ENCODE measurements at regions not wholly inside any gene's neighbourhood (a gene's known extent, or its start where the extent isn't known, plus 50 kb on each side); places are given as distances from the start of the nearest gene placed in this dataset.
A peak's percentile ranks its signal among the peaks of the same experiment; 100 is the strongest.

DNA sequence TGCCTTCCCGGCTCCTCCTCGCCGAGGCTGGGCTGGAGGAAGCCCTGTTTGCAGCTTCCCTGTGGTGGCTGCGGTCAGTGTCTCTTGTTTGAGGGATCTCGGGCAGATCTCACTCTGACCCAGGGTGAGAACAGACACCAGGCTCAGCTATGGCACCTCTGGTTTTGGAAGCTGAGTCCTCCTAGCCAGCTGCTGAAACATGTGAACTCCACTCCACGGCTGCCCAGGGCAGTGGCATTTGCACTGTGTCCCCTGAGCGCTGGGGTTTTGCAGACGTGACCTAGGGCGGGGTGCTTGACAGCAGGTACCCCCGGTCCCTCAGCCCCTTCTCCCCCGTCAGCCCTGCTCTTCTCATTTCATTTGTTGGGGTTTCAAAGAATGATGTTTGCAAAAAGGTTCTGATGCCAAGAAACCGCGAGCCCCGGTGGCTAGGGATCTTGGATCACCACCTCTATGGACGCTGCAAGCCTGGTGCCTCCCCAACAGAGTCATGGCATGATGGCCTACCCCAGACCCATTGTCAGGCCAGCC is 55.0 kb upstream of the DACT2 start:
- no peaks in the 10 kb centered on the region for H3K27me3 ChIP-seq
- no peaks in the 10 kb centered on the region for H3K4me1 ChIP-seq (replicated peaks in 1 of 2)
- H3K27ac ChIP-seq, result no peak overlapping the region
- intact Hi-C loops (cut with DNase I), result loop anchor here in 1 of 2 donors (5.0 kb wide), 1 partner anchor 508 kb away; no protein-coding TSS in a partner anchor
- DNase-seq, result no peak
- no peaks in the 10 kb centered on the region for H3K36me3 ChIP-seq (replicated peaks in 1 of 2)
- TF ChIP-seq, protein P1, sequence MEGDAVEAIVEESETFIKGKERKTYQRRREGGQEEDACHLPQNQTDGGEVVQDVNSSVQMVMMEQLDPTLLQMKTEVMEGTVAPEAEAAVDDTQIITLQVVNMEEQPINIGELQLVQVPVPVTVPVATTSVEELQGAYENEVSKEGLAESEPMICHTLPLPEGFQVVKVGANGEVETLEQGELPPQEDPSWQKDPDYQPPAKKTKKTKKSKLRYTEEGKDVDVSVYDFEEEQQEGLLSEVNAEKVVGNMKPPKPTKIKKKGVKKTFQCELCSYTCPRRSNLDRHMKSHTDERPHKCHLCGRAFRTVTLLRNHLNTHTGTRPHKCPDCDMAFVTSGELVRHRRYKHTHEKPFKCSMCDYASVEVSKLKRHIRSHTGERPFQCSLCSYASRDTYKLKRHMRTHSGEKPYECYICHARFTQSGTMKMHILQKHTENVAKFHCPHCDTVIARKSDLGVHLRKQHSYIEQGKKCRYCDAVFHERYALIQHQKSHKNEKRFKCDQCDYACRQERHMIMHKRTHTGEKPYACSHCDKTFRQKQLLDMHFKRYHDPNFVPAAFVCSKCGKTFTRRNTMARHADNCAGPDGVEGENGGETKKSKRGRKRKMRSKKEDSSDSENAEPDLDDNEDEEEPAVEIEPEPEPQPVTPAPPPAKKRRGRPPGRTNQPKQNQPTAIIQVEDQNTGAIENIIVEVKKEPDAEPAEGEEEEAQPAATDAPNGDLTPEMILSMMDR (IDR thresholded peaks at IDR 0.05), result no peak
- no peak for TF ChIP-seq POLR2A (IDR thresholded peaks at IDR 0.05)
- no peak overlapping the region for H3K4me3 ChIP-seq
- WGBS, 4 donors, result 85 to 100% (median 90%) methylated on average over 4 to 15 of the region's 15 CpGs
- H3K9me3 ChIP-seq (replicated peaks in 1 of 3), result no peaks in the 10 kb centered on the region

GRCh38 chr6:168376120-168376519 is 56.5 kb upstream of the DACT2 start:
- intact Hi-C loops (cut with DNase I), result no loop called here
- H3K4me1 ChIP-seq (replicated peaks in 1 of 2), result no peaks in the 10 kb centered on the region
- H3K27me3 ChIP-seq, result no peaks in the 10 kb centered on the region
- H3K36me3 ChIP-seq (replicated peaks in 1 of 2), result no peaks in the 10 kb centered on the region
- TF ChIP-seq POLR2A (IDR thresholded peaks at IDR 0.05), result no peak
- TF ChIP-seq, protein P1 (IDR thresholded peaks at IDR 0.05), result no peak
- H3K4me3 ChIP-seq, result no peak overlapping the region
- no peak for DNase-seq
- H3K27ac ChIP-seq, result no peak overlapping the region
- no peaks in the 10 kb centered on the region for H3K9me3 ChIP-seq (replicated peaks in 1 of 3)
- 89 to 92% (median 90%) methylated on average over 9 of the region's 9 CpGs for WGBS, 4 donors

DNA sequence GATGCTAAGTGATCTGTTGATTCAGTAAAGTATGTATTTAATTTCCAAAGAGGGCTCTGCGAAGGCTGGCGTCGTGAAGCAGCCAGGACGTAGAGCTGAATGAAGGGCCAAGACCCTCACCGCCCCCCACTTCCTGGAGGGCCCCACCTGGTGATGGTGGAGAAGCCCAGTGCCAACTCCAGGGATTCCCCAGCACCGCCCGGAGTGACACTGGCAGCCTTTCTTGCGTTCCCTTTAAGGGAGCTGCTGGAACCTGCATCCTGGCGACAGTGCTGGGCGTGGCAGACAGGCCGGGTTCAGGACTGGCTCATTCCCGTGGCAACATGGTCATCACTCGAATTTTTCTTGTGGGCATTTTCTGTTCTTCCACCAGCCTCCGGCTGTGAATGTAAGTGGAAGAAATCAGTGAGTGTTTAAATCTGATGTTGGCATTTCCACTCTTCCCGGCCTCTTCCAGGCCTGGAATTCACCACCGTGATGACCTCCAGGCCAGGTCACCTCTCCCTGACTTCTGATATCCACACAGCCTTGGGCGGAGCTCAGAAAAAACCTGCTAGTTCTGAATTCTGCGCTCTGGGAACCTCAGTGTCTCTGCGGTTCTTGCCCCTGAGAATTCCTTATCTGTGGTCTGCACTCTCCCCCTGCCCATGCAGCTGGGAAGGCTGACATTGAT is 57.4 kb upstream of the DACT2 start:
- intact Hi-C loops (cut with DNase I), result no loop called here
- Histone ChIP-seq H3K36me3 (replicated peaks in 1 of 2) (no peaks in the 10 kb centered on the region), H3K4me1 (replicated peaks in 1 of 2) (no peaks in the 10 kb centered on the region), H3K9me3 (replicated peaks in 1 of 3) (no peaks in the 10 kb centered on the region), H3K27me3 (no peaks in the 10 kb centered on the region), H3K4me3 (no peak overlapping the region), H3K27ac (peak overlapping the region in 1 of 5 donors; percentile 30)
- TF ChIP-seq, protein P1 (IDR thresholded peaks at IDR 0.05), result no peak
- no peak for TF ChIP-seq POLR2A (IDR thresholded peaks at IDR 0.05)
- WGBS, 4 donors, result 54 to 71% (median 64%) methylated on average over 19 of the region's 19 CpGs
- DNase-seq, result no peak

DNA sequence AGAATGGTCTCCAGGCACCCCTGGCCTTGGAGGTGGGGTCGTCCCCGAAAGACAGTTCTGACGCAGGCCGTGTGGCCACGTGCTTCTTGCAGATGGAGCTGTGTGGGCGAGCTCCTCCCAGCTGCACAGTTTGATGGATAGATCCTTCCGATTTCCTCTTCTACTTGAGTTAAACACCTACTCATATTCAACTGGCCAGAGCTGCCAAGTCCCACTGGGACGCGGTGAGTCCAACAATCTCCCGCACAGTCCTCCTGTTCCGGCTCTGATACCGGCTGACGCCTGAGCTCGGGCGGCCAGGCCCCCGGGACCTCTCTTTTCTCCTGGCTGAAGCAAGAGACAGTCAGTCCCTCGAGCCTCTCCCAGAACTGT is 57.9 kb upstream of the DACT2 start:
- Histone ChIP-seq H3K36me3 (replicated peaks in 1 of 2) (no peaks in the 10 kb centered on the region), H3K4me3 (no peak overlapping the region), H3K9me3 (replicated peaks in 1 of 3) (no peaks in the 10 kb centered on the region), H3K27ac (peak overlapping the region in 1 of 5 donors; percentile 30), H3K4me1 (replicated peaks in 1 of 2) (no peaks in the 10 kb centered on the region), H3K27me3 (no peaks in the 10 kb centered on the region)
- peak in 5 of 7 donors; percentile 25 to 73 (median 33) for DNase-seq
- TF ChIP-seq, protein P1 (IDR thresholded peaks at IDR 0.05), result no peak
- TF ChIP-seq POLR2A (IDR thresholded peaks at IDR 0.05), result no peak
- WGBS, 4 donors, result 14 to 32% (median 25%) methylated on average over 15 to 17 of the region's 17 CpGs
- intact Hi-C loops (cut with DNase I), result no loop called here
